GM23248 (cell line): ENCODE measurements at regions not wholly inside any gene's neighbourhood (a gene's known extent, or its start where the extent isn't known, plus 50 kb on each side); places are given as distances from the start of the nearest gene placed in this dataset.

ENCODE experiments used
- DNase-seq: peaks from one replicate; pipeline ENCODE4 v3.0.0-alpha.2; 2015
- H2AFZ ChIP-seq: fragments of 200-600 bp; sonication (generic); 2 replicates; pipeline ENCODE4 v1.6.1; 2016; ENCODE audit warnings: antibody characterized with exemption
- H3F3A ChIP-seq: fragments of 200-600 bp; sonication (generic); 2 replicates; pipeline ENCODE4 v1.6.1; 2016; ENCODE audit warnings: mild to moderate bottlenecking, antibody characterized with exemption, mixed run types; ENCODE audit not compliant: insufficient read depth
- H3K27ac ChIP-seq: fragments of 200-600 bp; sonication (generic); 2 replicates; pipeline ENCODE4 v1.5.1; 2016; ENCODE audit warnings: mild to moderate bottlenecking
- H3K27me3 ChIP-seq: fragments of 200-600 bp; sonication (generic); replicated peaks from 2 replicates; pipeline ENCODE4 v1.6.1; 2016; ENCODE audit warnings: mild to moderate bottlenecking; ENCODE audit not compliant: insufficient read depth
- H3K36me3 ChIP-seq: fragments of 200-600 bp; sonication (generic); 2 replicates; pipeline ENCODE4 v1.6.1; 2016; ENCODE audit warnings: low read depth, mild to moderate bottlenecking
- H3K4me1 ChIP-seq: fragments of 200-600 bp; sonication (generic); 2 replicates; pipeline ENCODE4 v1.6.1; 2016; ENCODE audit warnings: mild to moderate bottlenecking; ENCODE audit not compliant: insufficient read depth
- H3K4me2 ChIP-seq: fragments of 200-600 bp; sonication (generic); one replicate; pipeline ENCODE4 v1.6.1; 2016; ENCODE audit warnings: mild to moderate bottlenecking; ENCODE audit not compliant: unreplicated experiment
- H3K4me3 ChIP-seq: fragments of 200-600 bp; sonication (generic); 2 replicates; pipeline ENCODE4 v1.5.1; 2016; ENCODE audit warnings: mild to moderate bottlenecking
- H3K79me2 ChIP-seq: fragments of 200-600 bp; sonication (generic); 2 replicates; pipeline ENCODE4 v1.6.1; 2016; ENCODE audit warnings: mild to moderate bottlenecking; ENCODE audit not compliant: insufficient read depth
- H3K9ac ChIP-seq: fragments of 200-600 bp; sonication (generic); 2 replicates; pipeline ENCODE4 v1.6.1; 2016; ENCODE audit warnings: mild to moderate bottlenecking
- H3K9me2 ChIP-seq: fragments of 200-600 bp; sonication (generic); 2 replicates; pipeline ENCODE4 v1.6.1; 2016; ENCODE audit warnings: mixed run types, mild to moderate bottlenecking, moderate library complexity; ENCODE audit not compliant: insufficient read depth
- H3K9me3 ChIP-seq: fragments of 200-600 bp; sonication (generic); one replicate; pipeline ENCODE4 v1.6.1; 2017; ENCODE audit warnings: low read depth
- H4K20me1 ChIP-seq: fragments of 200-600 bp; sonication (generic); 2 replicates; pipeline ENCODE4 v1.6.0; 2016; ENCODE audit not compliant: insufficient read depth
- EZH2 ChIP-seq: fragments of 200-600 bp; sonication (generic); IDR thresholded peaks from 2 replicates; pipeline ENCODE4 v1.6.1; 2018; ENCODE audit warnings: antibody characterized with exemption, mild to moderate bottlenecking; ENCODE audit not compliant: insufficient read depth, poor library complexity, severe bottlenecking
- EZH2phosphoT487 ChIP-seq: fragments of 200-600 bp; sonication (generic); IDR thresholded peaks from 2 replicates; pipeline ENCODE4 v1.6.1; 2018; ENCODE audit warnings: antibody characterized with exemption, moderate library complexity, mild to moderate bottlenecking, low read depth; ENCODE audit not compliant: insufficient read depth
- WGBS, 2 experiments: methylation state at CpG; one replicate each; pipeline ENCODE4 v1.1.6; 2015 to 2017; ENCODE audit warnings: low lambda C conversion rate in 2 of 2, low coverage in 1 of 2; ENCODE audit errors: missing lambda C conversion rate in 2 of 2; 5-methylcytosine and 5-hydroxymethylcytosine counted together
- in situ Hi-C: fragments of 300-500 bp; cut with MboI; formaldehyde crosslinking; loops from 2 replicates; pipeline ENCODE4 v1.15.0; 2020

- in situ Hi-C loops: no loop called here
These were observed 100.2 kb upstream of the METTL14 start for GRCh38 chr4:118585015-118585414.

GRCh38 chr4:118586357-118586790, 98.8 kb upstream of the METTL14 start:
- Histone ChIP-seq H4K20me1 (no peaks in the 10 kb centered on the region), H3K36me3 (no peaks in the 10 kb centered on the region), H3K9me2 (no peaks in the 10 kb centered on the region), H3K79me2 (no peaks in the 10 kb centered on the region), H3K4me2 (no peak overlapping the region), H3K4me3 (no peak overlapping the region), H3K4me1 (peaks cover 9% of the 10 kb centered on the region; the same call in 1 of the 2 replicates), H2AFZ (peak overlapping the region; percentile 34; the same call in 1 of the 2 replicates), H3K9me3 (no peaks in the 10 kb centered on the region), H3K27me3 (0 out of 2 replicates have a peak, but pooled peaks cover 9% of the 10 kb centered on the region), H3K9ac (no peak overlapping the region), H3K27ac (no peak overlapping the region), H3F3A (peaks cover 13% of the 10 kb centered on the region)
- WGBS, 2 experiments: 19% methylated on average over 6 of the region's 6 CpGs
- in situ Hi-C loops: no loop called here
- peak; percentile 13 for DNase-seq
- TF ChIP-seq EZH2 (no peak), EZH2phosphoT487 (no peak)

More at GRCh38 chr4:118585015-118585414, 100.2 kb upstream of the METTL14 start:
- Histone ChIP-seq H3K9ac (no peak overlapping the region), H3K27me3 (0 out of 2 replicates have a peak, but pooled peaks cover 9% of the 10 kb centered on the region), H4K20me1 (no peaks in the 10 kb centered on the region), H3K9me2 (no peaks in the 10 kb centered on the region), H3K4me3 (no peak overlapping the region), H3K79me2 (no peaks in the 10 kb centered on the region), H3K4me1 (peaks cover 9% of the 10 kb centered on the region; the same call in 1 of the 2 replicates), H3F3A (peaks cover 6% of the 10 kb centered on the region; the same call in 1 of the 2 replicates), H3K27ac (no peak overlapping the region), H3K9me3 (no peaks in the 10 kb centered on the region), H2AFZ (no peak overlapping the region), H3K36me3 (no peaks in the 10 kb centered on the region), H3K4me2 (no peak overlapping the region)
- WGBS, 2 experiments: 75 to 76% methylated on average over 5 of the region's 5 CpGs
- TF ChIP-seq EZH2 (no peak), EZH2phosphoT487 (no peak)
- no peak for DNase-seq

GRCh38 chr4:118587116-118587831, 97.9 kb upstream of the METTL14 start:
- no peaks in the 10 kb centered on the region for H4K20me1 ChIP-seq
- H3K4me1 ChIP-seq: peaks cover 9% of the 10 kb centered on the region; the same call in 1 of the 2 replicates
- no peak overlapping the region for H3K9ac ChIP-seq
- in situ Hi-C loops: no loop called here
- TF ChIP-seq EZH2 (no peak), EZH2phosphoT487 (no peak)
- H2AFZ ChIP-seq: no peak overlapping the region
- 58 to 59% methylated on average over 9 of the region's 9 CpGs for WGBS, 2 experiments
- peaks cover 13% of the 10 kb centered on the region for H3F3A ChIP-seq
- H3K4me3 ChIP-seq: no peak overlapping the region
- no peak overlapping the region for H3K4me2 ChIP-seq
- H3K9me3 ChIP-seq: no peaks in the 10 kb centered on the region
- 0 out of 2 replicates have a peak, but pooled peaks cover 9% of the 10 kb centered on the region for H3K27me3 ChIP-seq
- no peaks in the 10 kb centered on the region for H3K36me3 ChIP-seq
- DNase-seq: no peak
- peaks cover 6% of the 10 kb centered on the region; the same call in 1 of the 2 replicates for H3K79me2 ChIP-seq
- H3K27ac ChIP-seq: no peak overlapping the region
- H3K9me2 ChIP-seq: no peaks in the 10 kb centered on the region

GRCh38 chr4:118587946-118588345, 97.2 kb upstream of the METTL14 start:
- no peak for TF ChIP-seq EZH2phosphoT487
- no peak for TF ChIP-seq EZH2
- 0 out of 2 replicates have a peak, but pooled peaks cover 9% of the 10 kb centered on the region for H3K27me3 ChIP-seq
- 38 to 40% methylated on average over 4 of the region's 4 CpGs for WGBS, 2 experiments
- H3K36me3 ChIP-seq: no peaks in the 10 kb centered on the region
- H3K9me2 ChIP-seq: no peaks in the 10 kb centered on the region
- no peak overlapping the region for H3K27ac ChIP-seq
- H3K9me3 ChIP-seq: no peaks in the 10 kb centered on the region
- DNase-seq: no peak
- H3K79me2 ChIP-seq: peaks cover 10% of the 10 kb centered on the region; the same call in 1 of the 2 replicates
- peaks cover 13% of the 10 kb centered on the region for H3F3A ChIP-seq
- in situ Hi-C loops: no loop called here
- H4K20me1 ChIP-seq: no peaks in the 10 kb centered on the region
- peaks cover 9% of the 10 kb centered on the region; the same call in 1 of the 2 replicates for H3K4me1 ChIP-seq
- H3K4me3 ChIP-seq: no peak overlapping the region
- H3K4me2 ChIP-seq: no peak overlapping the region
- no peak overlapping the region for H3K9ac ChIP-seq
- H2AFZ ChIP-seq: no peak overlapping the region
